DND-41 (cell line): ENCODE measurements at regions not wholly inside any gene's neighbourhood (a gene's known extent, or its start where the extent isn't known, plus 50 kb on each side); places are given as distances from the start of the nearest gene placed in this dataset.

Source experiments
- ATAC-seq: fragments of 200-7000 bp; cut with Tn5 transposase; 3 replicates; pipeline ENCODE4 v1.9.1; 2021; ENCODE audit warnings: low read depth; ENCODE audit not compliant: insufficient read depth
- DNase-seq: peaks from one replicate; pipeline ENCODE4 v3.0.0-alpha.2; 2020
- H2AFZ ChIP-seq: 2 replicates; pipeline ENCODE4 v1.6.0; 2012; ENCODE audit warnings: low read depth, low read length
- H3K27ac ChIP-seq: 2 replicates; pipeline ENCODE4 v1.5.1; 2012; ENCODE audit warnings: low read length, inconsistent platforms
- H3K27me3 ChIP-seq: fragments of 200-600 bp; sonication (generic); 2 replicates; pipeline ENCODE4 v1.6.0; 2012; ENCODE audit warnings: low read length, mild to moderate bottlenecking, inconsistent platforms; ENCODE audit not compliant: insufficient read depth, poor library complexity
- H3K36me3 ChIP-seq: 2 replicates; pipeline ENCODE4 v1.5.1; 2012; ENCODE audit warnings: low read length, inconsistent platforms; ENCODE audit not compliant: insufficient read depth
- H3K4me1 ChIP-seq: 2 replicates; pipeline ENCODE4 v1.5.1; 2012; ENCODE audit warnings: mild to moderate bottlenecking, low read length; ENCODE audit not compliant: insufficient read depth
- H3K4me2 ChIP-seq: 2 replicates; pipeline ENCODE4 v1.6.0; 2012; ENCODE audit warnings: mild to moderate bottlenecking, moderate library complexity, low read length, inconsistent platforms; ENCODE audit not compliant: insufficient read depth
- H3K4me3 ChIP-seq, 2 experiments: fragments of 200-600 bp in 1 of 2; shearing (Covaris generic) in 1 of 2; 2 replicates each; pipeline ENCODE4 v1.5.1; 2012 to 2016; ENCODE audit warnings: inconsistent platforms in 2 of 2, low read length in 2 of 2, mild to moderate bottlenecking in 2 of 2, low read depth in 1 of 2, moderate library complexity in 1 of 2
- H3K79me2 ChIP-seq: 2 replicates; pipeline ENCODE4 v1.6.0; 2012; ENCODE audit warnings: low read length, inconsistent platforms; ENCODE audit not compliant: insufficient read depth
- H3K9ac ChIP-seq: 2 replicates; pipeline ENCODE4 v1.6.0; 2012; ENCODE audit warnings: low read depth, mild to moderate bottlenecking, inconsistent platforms, low read length, moderate library complexity
- H3K9me3 ChIP-seq: 2 replicates; pipeline ENCODE4 v1.5.1; 2012; ENCODE audit warnings: low read length, moderate library complexity, mild to moderate bottlenecking, inconsistent platforms; ENCODE audit not compliant: insufficient read depth, severe bottlenecking
- H4K20me1 ChIP-seq: 2 replicates; pipeline ENCODE4 v1.6.0; 2012; ENCODE audit warnings: low read length; ENCODE audit not compliant: insufficient read depth
- CTCF ChIP-seq: IDR thresholded peaks from 2 replicates; pipeline ENCODE4 v1.5.1; 2012; ENCODE audit warnings: borderline replicate concordance, low read length, moderate library complexity, mild to moderate bottlenecking; ENCODE audit not compliant: poor library complexity, severe bottlenecking; ENCODE audit errors: extremely low read depth
- EZH2 ChIP-seq: IDR thresholded peaks from 3 replicates; pipeline ENCODE4 v1.6.1; 2012; ENCODE audit warnings: borderline replicate concordance, low read depth, mild to moderate bottlenecking, moderate library complexity, low read length, inconsistent platforms; ENCODE audit not compliant: severe bottlenecking

DNA sequence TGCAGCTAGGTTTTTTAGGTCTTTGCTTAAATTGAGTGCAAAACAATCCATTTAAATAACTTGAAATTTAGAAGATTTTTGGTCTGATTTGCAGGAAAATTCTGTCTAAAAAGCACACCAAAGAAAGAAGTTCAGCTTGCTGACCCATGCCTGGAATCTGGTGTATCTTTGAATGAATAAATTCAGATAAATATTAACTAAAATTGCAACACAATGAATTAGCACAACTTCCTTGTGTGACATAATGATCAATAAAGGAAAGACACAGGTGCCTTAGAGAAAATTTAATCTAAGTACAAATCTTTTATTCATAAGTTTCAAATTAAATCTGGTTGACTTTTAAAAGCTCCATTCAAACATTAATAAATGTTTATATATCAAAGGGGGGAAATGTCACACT is 791.5 kb upstream of the LCORL start:
- ATAC-seq (no peak), DNase-seq (no peak)
- no peaks in the 10 kb centered on the region for H3K27me3 ChIP-seq
- no peaks in the 10 kb centered on the region for H3K36me3 ChIP-seq
- no peak overlapping the region for H3K9ac ChIP-seq
- TF ChIP-seq CTCF (no peak), EZH2 (no peak)
- H3K4me1 ChIP-seq, result no peaks in the 10 kb centered on the region
- H2AFZ ChIP-seq, result no peak overlapping the region
- no peak overlapping the region for H3K27ac ChIP-seq
- no peak overlapping the region for H3K4me3 ChIP-seq
- no peaks in the 10 kb centered on the region for H3K9me3 ChIP-seq
- no peaks in the 10 kb centered on the region for H4K20me1 ChIP-seq
- no peaks in the 10 kb centered on the region for H3K79me2 ChIP-seq
- no peak overlapping the region for H3K4me2 ChIP-seq

- Histone ChIP-seq H3K27me3 (no peaks in the 10 kb centered on the region), H3K4me2 (no peak overlapping the region), H3K79me2 (no peaks in the 10 kb centered on the region), H2AFZ (no peak overlapping the region), H3K4me1 (no peaks in the 10 kb centered on the region), H3K9ac (no peak overlapping the region), H3K27ac (no peak overlapping the region), H3K9me3 (no peaks in the 10 kb centered on the region), H3K36me3 (no peaks in the 10 kb centered on the region), H4K20me1 (no peaks in the 10 kb centered on the region), H3K4me3 (no peak overlapping the region)
- ATAC-seq, result no peak
- no peak for DNase-seq
- TF ChIP-seq CTCF (no peak), EZH2 (no peak)
These were observed 782.2 kb upstream of the LCORL start for GRCh38 chr4:18803781-18804180.

DNA sequence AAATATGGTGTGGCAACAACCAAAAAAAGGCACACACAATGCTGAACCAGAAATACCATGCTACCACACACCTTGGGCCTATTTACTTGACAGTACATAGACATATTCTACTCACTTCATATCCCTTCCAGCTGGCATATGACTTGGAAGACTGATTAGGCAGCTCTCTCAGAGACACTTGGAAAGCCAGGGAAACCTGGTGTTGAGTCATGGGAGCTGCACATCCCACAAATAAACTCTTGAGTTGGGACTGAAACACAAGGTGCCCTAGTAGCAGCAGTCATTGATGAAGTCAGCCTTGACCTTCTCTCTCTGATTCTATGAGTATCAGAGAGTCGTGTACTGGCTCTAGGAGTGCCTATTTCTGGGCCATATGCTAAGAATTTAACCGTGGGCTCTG is 776.6 kb upstream of the LCORL start:
- Histone ChIP-seq H3K9ac (no peak overlapping the region), H3K4me3 (no peak overlapping the region)
- TF ChIP-seq CTCF, result no peak
- no peak for TF ChIP-seq EZH2

GRCh38 chr4:18795794-18796193 is 774.2 kb upstream of the LCORL start:
- ATAC-seq, result no peak
- no peak overlapping the region for H3K4me2 ChIP-seq

More for the DNA sequence above, 776.6 kb upstream of the LCORL start:
- H3K27ac ChIP-seq, result no peak overlapping the region
- H3K36me3 ChIP-seq, result no peaks in the 10 kb centered on the region
- H4K20me1 ChIP-seq, result no peaks in the 10 kb centered on the region
- H3K9me3 ChIP-seq, result no peaks in the 10 kb centered on the region
- no peak overlapping the region for H2AFZ ChIP-seq
- no peaks in the 10 kb centered on the region for H3K79me2 ChIP-seq
- H3K4me1 ChIP-seq, result no peaks in the 10 kb centered on the region
- ATAC-seq (no peak), DNase-seq (no peak)
- no peak overlapping the region for H3K4me2 ChIP-seq
- H3K27me3 ChIP-seq, result no peaks in the 10 kb centered on the region

More at GRCh38 chr4:18795794-18796193, 774.2 kb upstream of the LCORL start:
- Histone ChIP-seq H3K27me3 (no peaks in the 10 kb centered on the region), H3K27ac (no peak overlapping the region), H3K36me3 (no peaks in the 10 kb centered on the region), H4K20me1 (no peaks in the 10 kb centered on the region), H2AFZ (no peak overlapping the region), H3K9me3 (no peaks in the 10 kb centered on the region), H3K9ac (no peak overlapping the region), H3K4me3 (no peak overlapping the region), H3K4me1 (no peaks in the 10 kb centered on the region), H3K79me2 (no peaks in the 10 kb centered on the region)
- DNase-seq, result no peak
- TF ChIP-seq CTCF, result no peak
- no peak for TF ChIP-seq EZH2
